WTC11 (cell line): ENCODE measurements at regions not wholly inside any gene's neighbourhood (a gene's known extent, or its start where the extent isn't known, plus 50 kb on each side); places are given as distances from the start of the nearest gene placed in this dataset.

ENCODE experiments used
- ATAC-seq: fragments of 200-7000 bp; cut with Tn5 transposase; 2 replicates; pipeline ENCODE4 v1.10.0; 2021; ENCODE audit warnings: mild to moderate bottlenecking, moderate library complexity
- CTCF ChIA-PET: fragments of 300-600 bp; sonication (Branson Sonifier 250); formaldehyde crosslinking; loops from one replicate; lab custom pipeline; 2021; ENCODE audit warnings: antibody characterized with exemption; lab: Charles Lee
- POLR2A ChIA-PET: fragments of 350-600 bp; sonication (Branson Sonifier 250); formaldehyde crosslinking; loops from one replicate; lab custom pipeline; 2021; ENCODE audit warnings: antibody characterized with exemption; lab: Charles Lee
- DNase-seq: peaks from one replicate; pipeline ENCODE4 v3.0.0; 2021; ENCODE audit warnings: low spot score
- H3K27ac Mint-ChIP-seq: 2 replicates; pipeline ENCODE4 v1.8.0; 2021; ENCODE audit warnings: mixed read lengths
- H3K27me3 Mint-ChIP-seq: 2 replicates; pipeline ENCODE4 v1.8.0; 2021; ENCODE audit warnings: low read depth, mild to moderate bottlenecking, moderate library complexity, mixed read lengths
- H3K36me3 Mint-ChIP-seq: 2 replicates; pipeline ENCODE4 v1.8.0; 2021; ENCODE audit warnings: mixed read lengths
- H3K4me1 Mint-ChIP-seq: 2 replicates; pipeline ENCODE4 v1.8.0; 2022; ENCODE audit warnings: mixed read lengths
- H3K4me3 Mint-ChIP-seq: 2 replicates; pipeline ENCODE4 v1.8.0; 2021; ENCODE audit warnings: mild to moderate bottlenecking, moderate library complexity, mixed read lengths
- H3K9me3 Mint-ChIP-seq: 2 replicates; pipeline ENCODE4 v1.8.0; 2021; ENCODE audit warnings: mixed read lengths
- CBFB ChIP-seq: sonication (generic); formaldehyde crosslinking; IDR thresholded peaks from 2 replicates; pipeline ENCODE4 v1.8.1; 2022; ENCODE audit warnings: mild to moderate bottlenecking, low read depth, missing genetic modification reagents
- CREM ChIP-seq: sonication (generic); formaldehyde crosslinking; IDR thresholded peaks from 2 replicates; pipeline ENCODE4 v1.8.1; 2022; ENCODE audit warnings: mild to moderate bottlenecking, missing genetic modification reagents, moderate library complexity
- EMX1 ChIP-seq: fragments of 250-450 bp; sonication (Bioruptor Pico); IDR thresholded peaks from 2 replicates; pipeline ENCODE4 v1.8.0; 2021; ENCODE audit warnings: mild to moderate bottlenecking
- ESRRA ChIP-seq: sonication (generic); formaldehyde crosslinking; IDR thresholded peaks from 2 replicates; pipeline ENCODE4 v1.8.1; 2022; ENCODE audit warnings: mild to moderate bottlenecking, missing genetic modification reagents, borderline replicate concordance
- GABPB1 ChIP-seq: sonication (generic); formaldehyde crosslinking; IDR thresholded peaks from 2 replicates; pipeline ENCODE4 v1.8.1; 2023; ENCODE audit warnings: mild to moderate bottlenecking, missing genetic modification reagents
- NFATC4 ChIP-seq: fragments of 250-450 bp; sonication (Bioruptor Pico); IDR thresholded peaks from 2 replicates; pipeline ENCODE4 v1.9.0; 2021; ENCODE audit warnings: mild to moderate bottlenecking
- OVOL2 ChIP-seq: fragments of 250-450 bp; sonication (Bioruptor Pico); IDR thresholded peaks from 2 replicates; pipeline ENCODE4 v1.9.0; 2021; ENCODE audit warnings: mild to moderate bottlenecking, borderline replicate concordance
- TCF7 ChIP-seq: sonication (generic); formaldehyde crosslinking; IDR thresholded peaks from 2 replicates; pipeline ENCODE4 v1.8.0; 2022; ENCODE audit warnings: mild to moderate bottlenecking, low read depth, missing genetic modification reagents, moderate library complexity
- TEAD4 ChIP-seq: sonication (generic); formaldehyde crosslinking; IDR thresholded peaks from 2 replicates; pipeline ENCODE4 v1.8.0; 2022; ENCODE audit warnings: mild to moderate bottlenecking, missing genetic modification reagents
- ZBTB21 ChIP-seq: sonication (generic); formaldehyde crosslinking; IDR thresholded peaks from 2 replicates; pipeline ENCODE4 v1.8.1; 2023; ENCODE audit warnings: mild to moderate bottlenecking, missing genetic modification reagents, borderline replicate concordance
- ZNF121 ChIP-seq: sonication (generic); formaldehyde crosslinking; IDR thresholded peaks from 2 replicates; pipeline ENCODE4 v1.8.0; 2023; ENCODE audit warnings: missing genetic modification reagents
- ZNF138 ChIP-seq: sonication (generic); formaldehyde crosslinking; conservative IDR thresholded peaks from 2 replicates; pipeline ENCODE4 v1.8.1; 2022; ENCODE audit warnings: mild to moderate bottlenecking, moderate library complexity, missing genetic modification reagents
- ZNF317 ChIP-seq: sonication (generic); formaldehyde crosslinking; IDR thresholded peaks from 2 replicates; pipeline ENCODE4 v1.8.1; 2023; ENCODE audit warnings: low read depth, mild to moderate bottlenecking, moderate library complexity, missing genetic modification reagents, borderline replicate concordance
- ZNF416 ChIP-seq: fragments of 250-450 bp; sonication (Bioruptor Pico); IDR thresholded peaks from 2 replicates; pipeline ENCODE4 v1.9.0; 2021; ENCODE audit warnings: mild to moderate bottlenecking, inconsistent platforms
- TF ChIP-seq, protein P1 (sequence below): fragments of 250-450 bp; sonication (Bioruptor Pico); IDR thresholded peaks from 2 replicates; pipeline ENCODE4 v1.9.0; 2021; ENCODE audit warnings: mild to moderate bottlenecking, borderline replicate concordance
- TF ChIP-seq, protein P2 (sequence below): fragments of 250-450 bp; sonication (Bioruptor Pico); IDR thresholded peaks from 2 replicates; pipeline ENCODE4 v1.8.0; 2021; ENCODE audit warnings: mild to moderate bottlenecking
- TF ChIP-seq, protein P3 (sequence below): fragments of 250-450 bp; sonication (Bioruptor Pico); conservative IDR thresholded peaks from 2 replicates; pipeline ENCODE4 v1.9.0; 2021; ENCODE audit warnings: mild to moderate bottlenecking
- TF ChIP-seq, protein P4 (sequence below): fragments of 250-450 bp; sonication (Bioruptor Pico); IDR thresholded peaks from 2 replicates; pipeline ENCODE4 v1.9.0; 2021; ENCODE audit warnings: mild to moderate bottlenecking
- TF ChIP-seq, protein P5 (sequence below): sonication (generic); formaldehyde crosslinking; IDR thresholded peaks from 2 replicates; pipeline ENCODE4 v1.8.1; 2022; ENCODE audit warnings: low read depth, missing genetic modification reagents, borderline replicate concordance
- TF ChIP-seq, protein P6 (sequence below): sonication (generic); formaldehyde crosslinking; IDR thresholded peaks from 2 replicates; pipeline ENCODE4 v1.8.1; 2022; ENCODE audit warnings: mild to moderate bottlenecking, missing genetic modification reagents, moderate library complexity, borderline replicate concordance
- TF ChIP-seq, protein P7 (sequence below): fragments of 250-450 bp; sonication (Bioruptor Pico); IDR thresholded peaks from 2 replicates; pipeline ENCODE4 v1.9.0; 2021; ENCODE audit warnings: mild to moderate bottlenecking

DNA sequence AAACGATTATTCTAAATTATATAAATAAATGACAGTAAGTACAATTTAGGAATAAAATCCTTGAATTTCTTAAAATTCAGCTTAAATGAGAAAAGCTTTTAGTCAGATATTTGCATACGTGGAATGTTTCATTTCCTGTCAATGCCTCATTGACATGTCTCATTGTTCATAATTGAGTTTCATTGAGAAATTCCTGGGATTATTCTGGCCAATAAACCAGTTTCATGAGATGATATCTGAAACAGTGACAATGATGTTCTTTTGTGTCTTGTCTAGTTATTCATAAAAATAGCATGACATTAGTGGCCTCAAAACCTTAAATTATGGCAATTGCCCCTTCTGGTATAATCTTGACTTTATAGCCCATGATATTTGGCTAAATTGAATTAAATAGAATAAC, 95.8 kb downstream of the DKK1 start (continued):
- TF ChIP-seq, protein P1, sequence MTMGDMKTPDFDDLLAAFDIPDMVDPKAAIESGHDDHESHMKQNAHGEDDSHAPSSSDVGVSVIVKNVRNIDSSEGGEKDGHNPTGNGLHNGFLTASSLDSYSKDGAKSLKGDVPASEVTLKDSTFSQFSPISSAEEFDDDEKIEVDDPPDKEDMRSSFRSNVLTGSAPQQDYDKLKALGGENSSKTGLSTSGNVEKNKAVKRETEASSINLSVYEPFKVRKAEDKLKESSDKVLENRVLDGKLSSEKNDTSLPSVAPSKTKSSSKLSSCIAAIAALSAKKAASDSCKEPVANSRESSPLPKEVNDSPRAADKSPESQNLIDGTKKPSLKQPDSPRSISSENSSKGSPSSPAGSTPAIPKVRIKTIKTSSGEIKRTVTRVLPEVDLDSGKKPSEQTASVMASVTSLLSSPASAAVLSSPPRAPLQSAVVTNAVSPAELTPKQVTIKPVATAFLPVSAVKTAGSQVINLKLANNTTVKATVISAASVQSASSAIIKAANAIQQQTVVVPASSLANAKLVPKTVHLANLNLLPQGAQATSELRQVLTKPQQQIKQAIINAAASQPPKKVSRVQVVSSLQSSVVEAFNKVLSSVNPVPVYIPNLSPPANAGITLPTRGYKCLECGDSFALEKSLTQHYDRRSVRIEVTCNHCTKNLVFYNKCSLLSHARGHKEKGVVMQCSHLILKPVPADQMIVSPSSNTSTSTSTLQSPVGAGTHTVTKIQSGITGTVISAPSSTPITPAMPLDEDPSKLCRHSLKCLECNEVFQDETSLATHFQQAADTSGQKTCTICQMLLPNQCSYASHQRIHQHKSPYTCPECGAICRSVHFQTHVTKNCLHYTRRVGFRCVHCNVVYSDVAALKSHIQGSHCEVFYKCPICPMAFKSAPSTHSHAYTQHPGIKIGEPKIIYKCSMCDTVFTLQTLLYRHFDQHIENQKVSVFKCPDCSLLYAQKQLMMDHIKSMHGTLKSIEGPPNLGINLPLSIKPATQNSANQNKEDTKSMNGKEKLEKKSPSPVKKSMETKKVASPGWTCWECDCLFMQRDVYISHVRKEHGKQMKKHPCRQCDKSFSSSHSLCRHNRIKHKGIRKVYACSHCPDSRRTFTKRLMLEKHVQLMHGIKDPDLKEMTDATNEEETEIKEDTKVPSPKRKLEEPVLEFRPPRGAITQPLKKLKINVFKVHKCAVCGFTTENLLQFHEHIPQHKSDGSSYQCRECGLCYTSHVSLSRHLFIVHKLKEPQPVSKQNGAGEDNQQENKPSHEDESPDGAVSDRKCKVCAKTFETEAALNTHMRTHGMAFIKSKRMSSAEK: no peak
- TF ChIP-seq EMX1 (CRISPR knock-in tag): no peak
- TF ChIP-seq GABPB1 (CRISPR knock-in tag): no peak
- TF ChIP-seq TCF7 (CRISPR knock-in tag): no peak
- TF ChIP-seq, protein P2, sequence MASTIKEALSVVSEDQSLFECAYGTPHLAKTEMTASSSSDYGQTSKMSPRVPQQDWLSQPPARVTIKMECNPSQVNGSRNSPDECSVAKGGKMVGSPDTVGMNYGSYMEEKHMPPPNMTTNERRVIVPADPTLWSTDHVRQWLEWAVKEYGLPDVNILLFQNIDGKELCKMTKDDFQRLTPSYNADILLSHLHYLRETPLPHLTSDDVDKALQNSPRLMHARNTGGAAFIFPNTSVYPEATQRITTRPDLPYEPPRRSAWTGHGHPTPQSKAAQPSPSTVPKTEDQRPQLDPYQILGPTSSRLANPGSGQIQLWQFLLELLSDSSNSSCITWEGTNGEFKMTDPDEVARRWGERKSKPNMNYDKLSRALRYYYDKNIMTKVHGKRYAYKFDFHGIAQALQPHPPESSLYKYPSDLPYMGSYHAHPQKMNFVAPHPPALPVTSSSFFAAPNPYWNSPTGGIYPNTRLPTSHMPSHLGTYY (CRISPR knock-in tag): no peak
- no peak for TF ChIP-seq CREM (CRISPR knock-in tag)
- TF ChIP-seq CBFB (CRISPR knock-in tag): no peak
- TF ChIP-seq NFATC4 (CRISPR knock-in tag): no peak
- no peak for TF ChIP-seq TEAD4 (CRISPR knock-in tag)

DNA sequence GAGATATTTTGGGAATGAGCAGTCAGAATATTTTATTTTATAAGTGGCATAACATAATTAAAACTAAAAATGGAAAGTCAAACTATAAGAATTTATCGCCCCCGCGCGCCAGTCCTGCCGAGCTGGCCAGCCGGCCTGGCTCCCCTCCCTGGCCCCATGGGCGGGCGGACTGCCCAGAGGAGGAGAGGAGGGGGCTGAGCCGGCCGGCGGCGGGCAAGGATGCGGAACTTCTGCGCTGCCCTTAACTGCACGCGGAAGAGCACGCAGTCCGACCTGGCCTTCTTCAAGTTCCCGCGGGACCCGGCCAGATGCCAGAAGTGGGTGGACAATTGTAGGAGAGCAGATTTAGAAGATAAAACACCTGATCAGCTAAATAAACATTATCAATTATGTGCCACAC, 96.8 kb downstream of the DKK1 start:
- no peak overlapping the region for H3K4me3 Mint-ChIP-seq

More for the DNA sequence above, 96.8 kb downstream of the DKK1 start:
- no peak for TF ChIP-seq ZNF416 (CRISPR knock-in tag)
- TF ChIP-seq, protein P2 (CRISPR knock-in tag): no peak
- TF ChIP-seq CREM (CRISPR knock-in tag): no peak
- TF ChIP-seq, protein P3, sequence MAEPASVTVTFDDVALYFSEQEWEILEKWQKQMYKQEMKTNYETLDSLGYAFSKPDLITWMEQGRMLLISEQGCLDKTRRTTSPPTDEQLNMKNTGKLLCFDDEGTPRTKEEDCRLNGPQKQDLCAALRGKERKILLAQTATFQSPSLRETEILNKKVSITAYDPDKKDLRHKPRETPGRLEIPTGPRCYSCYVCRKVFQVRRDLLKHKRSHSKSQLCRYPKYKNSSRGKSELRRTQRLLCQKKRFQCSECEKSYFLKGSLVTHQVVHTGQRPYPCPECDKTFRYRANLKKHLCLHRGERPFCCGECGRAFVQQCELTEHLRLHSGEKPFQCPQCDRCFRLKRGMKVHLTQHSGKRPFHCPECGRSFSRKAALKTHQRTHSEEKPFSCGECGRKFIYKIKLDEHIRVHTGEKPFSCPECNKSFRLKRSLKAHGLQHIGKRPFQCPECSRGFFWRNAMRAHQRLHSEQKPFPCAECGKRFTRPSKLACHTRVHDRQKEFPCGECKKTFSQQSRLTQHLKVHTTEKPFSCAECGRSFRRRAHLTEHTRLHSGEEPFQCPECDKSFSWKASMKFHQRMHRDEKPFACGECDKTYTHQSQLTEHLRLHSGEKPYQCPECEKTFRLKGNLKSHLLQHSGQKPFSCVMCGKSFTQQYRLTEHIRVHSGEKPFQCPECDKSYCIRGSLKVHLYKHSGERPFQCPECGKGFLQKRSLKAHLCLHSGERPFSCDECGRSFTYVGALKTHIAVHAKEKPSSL (CRISPR knock-in tag): no peak
- TF ChIP-seq, protein P4, sequence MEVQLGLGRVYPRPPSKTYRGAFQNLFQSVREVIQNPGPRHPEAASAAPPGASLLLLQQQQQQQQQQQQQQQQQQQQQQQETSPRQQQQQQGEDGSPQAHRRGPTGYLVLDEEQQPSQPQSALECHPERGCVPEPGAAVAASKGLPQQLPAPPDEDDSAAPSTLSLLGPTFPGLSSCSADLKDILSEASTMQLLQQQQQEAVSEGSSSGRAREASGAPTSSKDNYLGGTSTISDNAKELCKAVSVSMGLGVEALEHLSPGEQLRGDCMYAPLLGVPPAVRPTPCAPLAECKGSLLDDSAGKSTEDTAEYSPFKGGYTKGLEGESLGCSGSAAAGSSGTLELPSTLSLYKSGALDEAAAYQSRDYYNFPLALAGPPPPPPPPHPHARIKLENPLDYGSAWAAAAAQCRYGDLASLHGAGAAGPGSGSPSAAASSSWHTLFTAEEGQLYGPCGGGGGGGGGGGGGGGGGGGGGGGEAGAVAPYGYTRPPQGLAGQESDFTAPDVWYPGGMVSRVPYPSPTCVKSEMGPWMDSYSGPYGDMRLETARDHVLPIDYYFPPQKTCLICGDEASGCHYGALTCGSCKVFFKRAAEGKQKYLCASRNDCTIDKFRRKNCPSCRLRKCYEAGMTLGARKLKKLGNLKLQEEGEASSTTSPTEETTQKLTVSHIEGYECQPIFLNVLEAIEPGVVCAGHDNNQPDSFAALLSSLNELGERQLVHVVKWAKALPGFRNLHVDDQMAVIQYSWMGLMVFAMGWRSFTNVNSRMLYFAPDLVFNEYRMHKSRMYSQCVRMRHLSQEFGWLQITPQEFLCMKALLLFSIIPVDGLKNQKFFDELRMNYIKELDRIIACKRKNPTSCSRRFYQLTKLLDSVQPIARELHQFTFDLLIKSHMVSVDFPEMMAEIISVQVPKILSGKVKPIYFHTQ (CRISPR knock-in tag): no peak
- no peak for TF ChIP-seq ZNF317 (CRISPR knock-in tag)
- TF ChIP-seq, protein P5, sequence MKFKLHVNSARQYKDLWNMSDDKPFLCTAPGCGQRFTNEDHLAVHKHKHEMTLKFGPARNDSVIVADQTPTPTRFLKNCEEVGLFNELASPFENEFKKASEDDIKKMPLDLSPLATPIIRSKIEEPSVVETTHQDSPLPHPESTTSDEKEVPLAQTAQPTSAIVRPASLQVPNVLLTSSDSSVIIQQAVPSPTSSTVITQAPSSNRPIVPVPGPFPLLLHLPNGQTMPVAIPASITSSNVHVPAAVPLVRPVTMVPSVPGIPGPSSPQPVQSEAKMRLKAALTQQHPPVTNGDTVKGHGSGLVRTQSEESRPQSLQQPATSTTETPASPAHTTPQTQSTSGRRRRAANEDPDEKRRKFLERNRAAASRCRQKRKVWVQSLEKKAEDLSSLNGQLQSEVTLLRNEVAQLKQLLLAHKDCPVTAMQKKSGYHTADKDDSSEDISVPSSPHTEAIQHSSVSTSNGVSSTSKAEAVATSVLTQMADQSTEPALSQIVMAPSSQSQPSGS: no peak
- TF ChIP-seq ESRRA (CRISPR knock-in tag): no peak
- TF ChIP-seq ZNF138 (CRISPR knock-in tag): no peak
- TF ChIP-seq, protein P6, sequence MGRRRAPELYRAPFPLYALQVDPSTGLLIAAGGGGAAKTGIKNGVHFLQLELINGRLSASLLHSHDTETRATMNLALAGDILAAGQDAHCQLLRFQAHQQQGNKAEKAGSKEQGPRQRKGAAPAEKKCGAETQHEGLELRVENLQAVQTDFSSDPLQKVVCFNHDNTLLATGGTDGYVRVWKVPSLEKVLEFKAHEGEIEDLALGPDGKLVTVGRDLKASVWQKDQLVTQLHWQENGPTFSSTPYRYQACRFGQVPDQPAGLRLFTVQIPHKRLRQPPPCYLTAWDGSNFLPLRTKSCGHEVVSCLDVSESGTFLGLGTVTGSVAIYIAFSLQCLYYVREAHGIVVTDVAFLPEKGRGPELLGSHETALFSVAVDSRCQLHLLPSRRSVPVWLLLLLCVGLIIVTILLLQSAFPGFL (CRISPR knock-in tag): no peak
- TF ChIP-seq OVOL2: no peak
- no peak for TF ChIP-seq ZBTB21
- TF ChIP-seq, protein P7, sequence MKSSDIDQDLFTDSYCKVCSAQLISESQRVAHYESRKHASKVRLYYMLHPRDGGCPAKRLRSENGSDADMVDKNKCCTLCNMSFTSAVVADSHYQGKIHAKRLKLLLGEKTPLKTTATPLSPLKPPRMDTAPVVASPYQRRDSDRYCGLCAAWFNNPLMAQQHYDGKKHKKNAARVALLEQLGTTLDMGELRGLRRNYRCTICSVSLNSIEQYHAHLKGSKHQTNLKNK: no peak
- TF ChIP-seq ZNF121: no peak
- ChIA-PET CTCF (no interaction called here), POLR2A (no interaction called here)
- DNase-seq (no peak), ATAC-seq (no peak)
- Mint-ChIP-seq H3K9me3 (no peaks in the 10 kb centered on the region), H3K36me3 (no peaks in the 10 kb centered on the region), H3K27me3 (no peaks in the 10 kb centered on the region), H3K27ac (no peak overlapping the region), H3K4me1 (no peaks in the 10 kb centered on the region)
